ENCODE measurements at regions not wholly inside any gene's neighbourhood (a gene's known extent, or its start where the extent isn't known, plus 50 kb on each side); places are given as distances from the start of the nearest gene placed in this dataset.

DNA sequence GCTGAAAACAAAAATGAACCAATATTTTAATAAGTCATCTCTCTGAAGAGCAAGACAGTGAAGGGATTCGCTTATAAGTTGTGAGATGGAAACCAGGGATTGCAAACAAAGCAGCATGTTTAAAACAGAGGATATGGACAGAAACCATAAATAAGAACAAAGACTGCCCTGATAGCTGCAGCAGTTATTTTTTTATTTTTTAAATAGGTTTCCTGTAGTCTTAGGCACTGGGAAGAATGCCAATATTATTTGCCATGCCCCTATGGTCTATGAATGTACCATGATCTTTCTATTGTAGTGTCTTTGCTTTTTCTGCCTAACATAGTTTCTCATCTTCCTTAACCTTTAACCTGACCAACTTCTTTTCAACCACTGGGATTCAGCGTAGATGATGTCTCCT lies 1334.0 kb upstream of the NRXN1 start:
- TF ChIP-seq POLR2A (IDR thresholded peaks at IDR 0.05) = no peak
- no peak for TF ChIP-seq POLR2AphosphoS5 (IDR thresholded peaks at IDR 0.05)
- TF ChIP-seq EP300 (IDR thresholded peaks at IDR 0.05; ENCODE audit: low read depth) = no peak
- TF ChIP-seq, protein P1, sequence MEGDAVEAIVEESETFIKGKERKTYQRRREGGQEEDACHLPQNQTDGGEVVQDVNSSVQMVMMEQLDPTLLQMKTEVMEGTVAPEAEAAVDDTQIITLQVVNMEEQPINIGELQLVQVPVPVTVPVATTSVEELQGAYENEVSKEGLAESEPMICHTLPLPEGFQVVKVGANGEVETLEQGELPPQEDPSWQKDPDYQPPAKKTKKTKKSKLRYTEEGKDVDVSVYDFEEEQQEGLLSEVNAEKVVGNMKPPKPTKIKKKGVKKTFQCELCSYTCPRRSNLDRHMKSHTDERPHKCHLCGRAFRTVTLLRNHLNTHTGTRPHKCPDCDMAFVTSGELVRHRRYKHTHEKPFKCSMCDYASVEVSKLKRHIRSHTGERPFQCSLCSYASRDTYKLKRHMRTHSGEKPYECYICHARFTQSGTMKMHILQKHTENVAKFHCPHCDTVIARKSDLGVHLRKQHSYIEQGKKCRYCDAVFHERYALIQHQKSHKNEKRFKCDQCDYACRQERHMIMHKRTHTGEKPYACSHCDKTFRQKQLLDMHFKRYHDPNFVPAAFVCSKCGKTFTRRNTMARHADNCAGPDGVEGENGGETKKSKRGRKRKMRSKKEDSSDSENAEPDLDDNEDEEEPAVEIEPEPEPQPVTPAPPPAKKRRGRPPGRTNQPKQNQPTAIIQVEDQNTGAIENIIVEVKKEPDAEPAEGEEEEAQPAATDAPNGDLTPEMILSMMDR (IDR thresholded peaks at IDR 0.05) = no peak
- H3K4me3 ChIP-seq = no peak overlapping the region
- intact Hi-C loops (cut with DNase I; ENCODE audit: low total_unique reads) = no loop called here
- no peak overlapping the region for H3K27ac ChIP-seq
- in situ Hi-C loops (cut with MboI; ENCODE audit: low pct_ligation_motif_present in 1 of 4, low pct_unique_long_range_greater_than_20kb in 1 of 4, low sequenced_read_pairs in 3 of 4) = no loop called here
- H3K27me3 ChIP-seq = no peaks in the 10 kb centered on the region
- H3K4me1 ChIP-seq = no peaks in the 10 kb centered on the region
- no peaks in the 10 kb centered on the region for H3K9me3 ChIP-seq
- H3K36me3 ChIP-seq = no peaks in the 10 kb centered on the region
- 76 to 79% methylated on average over 2 of the region's 2 CpGs for WGBS, 2 donors (ENCODE audit: low coverage in 1 of 2)
- no peak for DNase-seq

DNA sequence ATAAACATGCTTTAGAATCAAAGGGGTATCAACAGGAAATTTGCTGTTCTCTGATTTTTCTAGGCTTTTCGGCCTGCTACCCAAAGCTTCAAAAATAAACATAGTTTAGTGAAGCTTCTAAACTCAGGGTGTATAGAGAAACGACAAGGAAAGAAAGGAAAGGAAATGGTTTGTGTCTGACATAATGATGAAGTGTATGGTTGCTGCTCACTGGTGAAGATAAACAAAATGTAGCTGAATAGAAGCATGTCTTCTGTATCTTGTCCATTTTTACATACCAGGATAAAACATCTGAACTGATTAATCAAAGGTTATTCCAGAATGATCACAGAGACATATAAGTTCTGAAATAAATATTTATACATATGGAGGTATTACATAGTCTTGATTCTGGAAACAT lies 1324.6 kb upstream of the NRXN1 start:
- in situ Hi-C loops (cut with MboI; ENCODE audit: low pct_ligation_motif_present in 1 of 4, low pct_unique_long_range_greater_than_20kb in 1 of 4, low sequenced_read_pairs in 3 of 4) (no loop called here), intact Hi-C loops (cut with DNase I; ENCODE audit: low total_unique reads) (no loop called here)
- no peak for DNase-seq
- WGBS, 2 donors (ENCODE audit: low coverage in 1 of 2) = 30 to 38% methylated on average over 2 of the region's 2 CpGs
- no peaks in the 10 kb centered on the region for H3K36me3 ChIP-seq
- H3K27ac ChIP-seq = no peak overlapping the region
- no peaks in the 10 kb centered on the region for H3K4me1 ChIP-seq
- H3K9me3 ChIP-seq = no peaks in the 10 kb centered on the region
- no peak overlapping the region for H3K4me3 ChIP-seq
- no peaks in the 10 kb centered on the region for H3K27me3 ChIP-seq
- TF ChIP-seq, protein P1 (IDR thresholded peaks at IDR 0.05) = no peak
- TF ChIP-seq POLR2A (IDR thresholded peaks at IDR 0.05) (no peak), POLR2AphosphoS5 (IDR thresholded peaks at IDR 0.05) (no peak), EP300 (IDR thresholded peaks at IDR 0.05; ENCODE audit: low read depth) (no peak)

DNA sequence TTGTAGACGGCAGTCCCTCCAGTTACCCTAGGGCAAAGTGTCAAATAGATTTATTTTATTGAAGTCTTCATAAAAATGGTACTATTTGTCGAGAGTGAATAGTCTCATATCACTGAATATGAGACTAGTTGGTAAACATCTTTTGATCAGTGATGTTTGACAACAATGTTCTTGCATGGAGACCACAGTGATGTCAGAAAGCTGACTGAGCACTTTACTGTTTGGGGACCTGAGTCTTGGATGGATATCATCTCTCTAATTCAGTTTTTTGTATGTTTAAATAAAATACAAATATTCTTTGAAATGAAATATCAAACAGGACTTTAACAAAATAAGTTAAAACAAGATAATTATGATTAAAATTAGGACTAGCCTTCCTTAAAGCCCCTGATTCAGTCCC lies 1315.4 kb upstream of the NRXN1 start:
- H3K9me3 ChIP-seq = no peaks in the 10 kb centered on the region
- 67 to 69% methylated on average over 2 of the region's 2 CpGs for WGBS, 2 donors (ENCODE audit: low coverage in 1 of 2)
- H3K4me1 ChIP-seq = no peaks in the 10 kb centered on the region
- no peaks in the 10 kb centered on the region for H3K36me3 ChIP-seq
- no peak for TF ChIP-seq POLR2AphosphoS5 (IDR thresholded peaks at IDR 0.05)
- no peak for TF ChIP-seq EP300 (IDR thresholded peaks at IDR 0.05; ENCODE audit: low read depth)
- TF ChIP-seq, protein P1 (IDR thresholded peaks at IDR 0.05) = no peak
- no peak for TF ChIP-seq POLR2A (IDR thresholded peaks at IDR 0.05)
- H3K4me3 ChIP-seq = no peak overlapping the region
- no peak for DNase-seq
- H3K27me3 ChIP-seq = no peaks in the 10 kb centered on the region
- in situ Hi-C loops (cut with MboI; ENCODE audit: low pct_ligation_motif_present in 1 of 4, low pct_unique_long_range_greater_than_20kb in 1 of 4, low sequenced_read_pairs in 3 of 4) = no loop called here
- intact Hi-C loops (cut with DNase I; ENCODE audit: low total_unique reads) = no loop called here
- H3K27ac ChIP-seq = no peak overlapping the region

DNA sequence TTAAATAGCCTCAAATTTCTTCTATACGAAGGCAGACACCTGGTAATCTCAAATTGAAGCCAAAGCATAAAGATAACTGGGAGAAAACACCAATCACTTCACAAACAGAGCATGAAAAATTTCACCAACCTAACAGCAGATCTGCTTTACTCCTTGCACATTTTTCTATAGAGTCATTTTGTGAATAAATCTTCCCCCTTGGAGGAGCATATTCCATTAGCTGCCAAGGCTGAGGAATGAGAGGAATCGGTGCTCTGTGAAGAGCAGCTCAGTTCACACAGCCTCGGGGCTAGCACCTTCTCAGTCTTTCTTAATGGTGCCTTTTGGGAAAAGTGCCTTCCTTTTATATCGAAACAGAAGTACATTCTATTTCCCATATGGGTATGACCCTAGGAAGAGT lies 1313.7 kb upstream of the NRXN1 start:
- TF ChIP-seq POLR2AphosphoS5 (IDR thresholded peaks at IDR 0.05) (no peak), POLR2A (IDR thresholded peaks at IDR 0.05) (no peak), EP300 (IDR thresholded peaks at IDR 0.05; ENCODE audit: low read depth) (no peak)
- TF ChIP-seq, protein P1 (IDR thresholded peaks at IDR 0.05) = no peak
- Histone ChIP-seq H3K4me3 (no peak overlapping the region), H3K27me3 (no peaks in the 10 kb centered on the region), H3K36me3 (no peaks in the 10 kb centered on the region), H3K27ac (no peak overlapping the region), H3K9me3 (no peaks in the 10 kb centered on the region), H3K4me1 (no peaks in the 10 kb centered on the region)
- 67 to 75% methylated on average over 4 of the region's 4 CpGs for WGBS, 2 donors (ENCODE audit: low coverage in 1 of 2)
- in situ Hi-C loops (cut with MboI; ENCODE audit: low pct_ligation_motif_present in 1 of 4, low pct_unique_long_range_greater_than_20kb in 1 of 4, low sequenced_read_pairs in 3 of 4) = no loop called here
- no peak for DNase-seq
- intact Hi-C loops (cut with DNase I; ENCODE audit: low total_unique reads) = no loop called here

Measured in transverse colon (tissue), 4 donors.